GM12878 (cell line): ENCODE measurements at regions not wholly inside any gene's neighbourhood (a gene's known extent, or its start where the extent isn't known, plus 50 kb on each side); places are given as distances from the start of the nearest gene placed in this dataset.

Experiments used
- CBX3 ChIP-seq: fragments of 200-600 bp; sonication (generic); IDR thresholded peaks from 2 replicates; pipeline ENCODE4 v1.6.1; 2016; ENCODE audit warnings: low read depth, borderline replicate concordance
- HDAC6 ChIP-seq: fragments of 200-600 bp; sonication (generic); IDR thresholded peaks from one replicate; pipeline ENCODE4 v1.8.0; 2017; ENCODE audit warnings: antibody characterized with exemption; ENCODE audit not compliant: unreplicated experiment
- KDM1A ChIP-seq: fragments of 200-600 bp; sonication (generic); IDR thresholded peaks from 2 replicates; pipeline ENCODE4 v1.6.1; 2016; ENCODE audit warnings: borderline replicate concordance
- RCOR1 ChIP-seq: conservative IDR thresholded peaks from 2 replicates; pipeline ENCODE4 v1.6.1; 2012; ENCODE audit warnings: low read depth, low read length, improper control_type of control experiment
- RFX5 ChIP-seq: IDR thresholded peaks from 2 replicates; pipeline ENCODE4 v1.6.1; 2011; ENCODE audit warnings: low read depth, low read length, improper control_type of control experiment
- SRF ChIP-seq, 2 experiments: IDR thresholded peaks; 2 replicates each; pipeline ENCODE4 v1.6.1; 2011; ENCODE audit warnings: low read depth in 2 of 2, low read length in 2 of 2, mild to moderate bottlenecking in 1 of 2, moderate library complexity in 1 of 2
- ZZZ3 ChIP-seq: IDR thresholded peaks from 2 replicates; pipeline ENCODE4 v1.6.1; 2011; ENCODE audit warnings: low read depth; ENCODE audit not compliant: control insufficient read depth, insufficient read length
- TF ChIP-seq, protein P1 (sequence below): IDR thresholded peaks from 2 replicates; pipeline ENCODE4 v1.6.1; 2011; ENCODE audit warnings: low read depth, mild to moderate bottlenecking, low read length, moderate library complexity, borderline replicate concordance; ENCODE audit errors: extremely low read depth
- TF ChIP-seq, protein P2 (sequence below), 3 experiments: IDR thresholded peaks in 2 of 3; conservative IDR thresholded peaks in 1 of 3; 2 replicates each; pipeline ENCODE4 v1.5.1; 2011; ENCODE audit warnings: low read depth in 3 of 3, low read length in 3 of 3, mild to moderate bottlenecking in 3 of 3, control low read depth in 2 of 3, moderate library complexity in 2 of 3, inconsistent platforms in 1 of 3, mixed read lengths in 1 of 3; ENCODE audit not compliant: control insufficient read depth in 2 of 3, insufficient read depth in 1 of 3; ENCODE audit errors: extremely low read depth in 1 of 3

DNA sequence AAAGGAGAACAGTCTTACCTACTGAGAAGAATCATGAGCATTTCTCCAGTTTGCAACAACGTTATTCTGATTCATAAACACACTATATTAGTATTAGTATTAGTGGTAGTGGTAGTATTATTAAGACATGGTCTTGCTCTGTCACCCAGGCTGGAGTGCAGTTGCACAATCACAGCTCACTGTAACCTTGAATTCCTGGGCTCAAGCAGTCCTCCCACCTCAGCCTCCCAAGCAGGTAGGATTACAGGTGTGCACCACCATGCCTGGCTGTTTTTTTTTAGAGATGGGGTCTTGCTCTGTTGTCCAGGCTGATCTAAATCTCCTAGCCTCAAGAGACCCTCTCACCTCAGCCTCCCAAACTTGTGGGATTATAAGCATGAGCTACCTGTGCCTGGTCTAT is 363.5 kb downstream of the SAMD5 start:
- TF ChIP-seq SRF (IDR thresholded peaks at IDR 0.05; ENCODE audit: low read depth in 2 of 2, low read length in 2 of 2) (no peak), HDAC6 (no peak), ZZZ3 (no peak), RCOR1 (no peak), CBX3 (no peak), RFX5 (no peak), KDM1A (no peak)
- TF ChIP-seq, protein P1, sequence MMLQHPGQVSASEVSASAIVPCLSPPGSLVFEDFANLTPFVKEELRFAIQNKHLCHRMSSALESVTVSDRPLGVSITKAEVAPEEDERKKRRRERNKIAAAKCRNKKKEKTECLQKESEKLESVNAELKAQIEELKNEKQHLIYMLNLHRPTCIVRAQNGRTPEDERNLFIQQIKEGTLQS, result no peak
- TF ChIP-seq, protein P2, sequence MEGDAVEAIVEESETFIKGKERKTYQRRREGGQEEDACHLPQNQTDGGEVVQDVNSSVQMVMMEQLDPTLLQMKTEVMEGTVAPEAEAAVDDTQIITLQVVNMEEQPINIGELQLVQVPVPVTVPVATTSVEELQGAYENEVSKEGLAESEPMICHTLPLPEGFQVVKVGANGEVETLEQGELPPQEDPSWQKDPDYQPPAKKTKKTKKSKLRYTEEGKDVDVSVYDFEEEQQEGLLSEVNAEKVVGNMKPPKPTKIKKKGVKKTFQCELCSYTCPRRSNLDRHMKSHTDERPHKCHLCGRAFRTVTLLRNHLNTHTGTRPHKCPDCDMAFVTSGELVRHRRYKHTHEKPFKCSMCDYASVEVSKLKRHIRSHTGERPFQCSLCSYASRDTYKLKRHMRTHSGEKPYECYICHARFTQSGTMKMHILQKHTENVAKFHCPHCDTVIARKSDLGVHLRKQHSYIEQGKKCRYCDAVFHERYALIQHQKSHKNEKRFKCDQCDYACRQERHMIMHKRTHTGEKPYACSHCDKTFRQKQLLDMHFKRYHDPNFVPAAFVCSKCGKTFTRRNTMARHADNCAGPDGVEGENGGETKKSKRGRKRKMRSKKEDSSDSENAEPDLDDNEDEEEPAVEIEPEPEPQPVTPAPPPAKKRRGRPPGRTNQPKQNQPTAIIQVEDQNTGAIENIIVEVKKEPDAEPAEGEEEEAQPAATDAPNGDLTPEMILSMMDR (IDR thresholded peaks at IDR 0.05 in 2 of 3, conservative IDR thresholded peaks at IDR 0.05 in 1 of 3; ENCODE audit: control insufficient read depth in 2 of 3, extremely low read depth in 1 of 3, insufficient read depth in 1 of 3, low read depth in 3 of 3, low read length in 3 of 3), result no peak
